Stomach (tissue), 8 donors: ENCODE measurements at regions not wholly inside any gene's neighbourhood (a gene's known extent, or its start where the extent isn't known, plus 50 kb on each side); places are given as distances from the start of the nearest gene placed in this dataset.
A peak's percentile ranks its signal among the peaks of the same experiment; 100 is the strongest.

ENCODE experiments used
- DNase-seq, 2 donors: peaks; one replicate each; pipeline versions ENCODE4 v3.0.0 to v3.0.0-alpha.2; 2013 to 2019
- H3K27ac ChIP-seq, 5 donors: fragments of 200-600 bp in 4 of 5; sonication (generic) in 4 of 5; one replicate each; pipeline ENCODE4 v1.5.1; 2013 to 2019; ENCODE audit warnings: mild to moderate bottlenecking in 1 of 5, moderate library complexity in 1 of 5
- H3K27me3 ChIP-seq, 3 donors: fragments of 200-600 bp; sonication (generic); one replicate each; pipeline ENCODE4 v1.5.1; 2017 to 2019; ENCODE audit warnings: mixed run types in 1 of 3
- H3K36me3 ChIP-seq, 4 donors: fragments of 200-600 bp; sonication (generic); 1 replicate in 3 of 4; 2 replicates in 1 of 4; pipeline ENCODE4 v1.5.1; 2016 to 2019
- H3K4me1 ChIP-seq, 4 donors: fragments of 200-600 bp; sonication (generic); one replicate each; pipeline ENCODE4 v1.5.1; 2016 to 2019
- H3K4me3 ChIP-seq, 4 donors: fragments of 200-600 bp; sonication (generic) in 3 of 4; one replicate each; pipeline ENCODE4 v1.5.1; 2016 to 2019; ENCODE audit warnings: mild to moderate bottlenecking in 1 of 4
- H3K9me3 ChIP-seq, 4 donors: fragments of 200-600 bp; sonication (generic); one replicate each; pipeline ENCODE4 v1.5.1; 2016 to 2019
- EP300 ChIP-seq: sonication (generic); formaldehyde crosslinking; IDR thresholded peaks from one replicate; pipeline ENCODE4 v1.6.1; 2017; ENCODE audit warnings: antibody characterized with exemption
- POLR2A ChIP-seq, 4 donors: fragments of 450-650 bp; IDR thresholded peaks; one replicate each; pipeline ENCODE4 v1.6.1; 2016; ENCODE audit warnings: antibody characterized with exemption in 4 of 4, control low read depth in 2 of 4, mild to moderate bottlenecking in 1 of 4, moderate library complexity in 1 of 4
- POLR2AphosphoS5 ChIP-seq, 3 donors: sonication (generic); formaldehyde crosslinking; IDR thresholded peaks; one replicate each; pipeline ENCODE4 v1.6.1; 2016; ENCODE audit warnings: antibody characterized with exemption in 3 of 3
- WGBS, 5 donors: extraction: QIAGEN DNeasy Blood & Tissue Kit in 3 of 5; methylation state at CpG; one replicate each; pipeline versions ENCODE4 v1.1.5 to v1.1.7; 2013 to 2018; 5-methylcytosine and 5-hydroxymethylcytosine counted together
- intact Hi-C: fragments of 100-400 bp; cut with DNase I; formaldehyde crosslinking; loops from one replicate; pipeline ENCODE4 v1.15.1; 2023; ENCODE audit warnings: low total_unique reads
- TF ChIP-seq, protein P1 (sequence below), 7 experiments: fragments of 450-650 bp in 4 of 7; fragments of 200-600 bp in 3 of 7; sonication (generic) in 3 of 7; IDR thresholded peaks; one replicate each; pipeline ENCODE4 v1.5.1; 2016 to 2019; ENCODE audit warnings: antibody characterized with exemption in 7 of 7, control low read depth in 2 of 7, mild to moderate bottlenecking in 1 of 7
- donor health status: healthy with polysubstance abuse.
- donor health status: Bipolar disorder and iron deficiency.
- donor health status: healthy.

DNA sequence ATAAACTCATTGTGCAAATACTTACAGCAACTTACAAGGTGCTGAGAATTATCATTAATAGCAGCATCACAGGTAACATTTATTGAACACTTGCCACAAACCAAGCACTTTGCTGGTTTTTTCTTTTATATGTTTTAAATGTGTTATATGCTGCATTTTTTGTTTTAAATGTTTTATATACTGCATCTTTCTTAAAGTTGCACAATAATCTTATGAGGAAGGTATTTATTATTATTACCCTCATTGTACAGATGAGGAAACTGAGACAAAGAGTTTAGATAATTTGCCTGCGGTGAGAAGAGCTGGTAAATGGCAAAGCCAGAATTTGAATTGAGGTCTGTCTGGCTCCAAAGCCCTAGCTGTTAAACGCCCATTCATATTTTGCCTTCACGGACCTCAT lies 52.2 kb upstream of the RIOK3 start:
- TF ChIP-seq, protein P1, sequence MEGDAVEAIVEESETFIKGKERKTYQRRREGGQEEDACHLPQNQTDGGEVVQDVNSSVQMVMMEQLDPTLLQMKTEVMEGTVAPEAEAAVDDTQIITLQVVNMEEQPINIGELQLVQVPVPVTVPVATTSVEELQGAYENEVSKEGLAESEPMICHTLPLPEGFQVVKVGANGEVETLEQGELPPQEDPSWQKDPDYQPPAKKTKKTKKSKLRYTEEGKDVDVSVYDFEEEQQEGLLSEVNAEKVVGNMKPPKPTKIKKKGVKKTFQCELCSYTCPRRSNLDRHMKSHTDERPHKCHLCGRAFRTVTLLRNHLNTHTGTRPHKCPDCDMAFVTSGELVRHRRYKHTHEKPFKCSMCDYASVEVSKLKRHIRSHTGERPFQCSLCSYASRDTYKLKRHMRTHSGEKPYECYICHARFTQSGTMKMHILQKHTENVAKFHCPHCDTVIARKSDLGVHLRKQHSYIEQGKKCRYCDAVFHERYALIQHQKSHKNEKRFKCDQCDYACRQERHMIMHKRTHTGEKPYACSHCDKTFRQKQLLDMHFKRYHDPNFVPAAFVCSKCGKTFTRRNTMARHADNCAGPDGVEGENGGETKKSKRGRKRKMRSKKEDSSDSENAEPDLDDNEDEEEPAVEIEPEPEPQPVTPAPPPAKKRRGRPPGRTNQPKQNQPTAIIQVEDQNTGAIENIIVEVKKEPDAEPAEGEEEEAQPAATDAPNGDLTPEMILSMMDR (IDR thresholded peaks at IDR 0.05) = no peak
- no peak for TF ChIP-seq EP300
- no peak for TF ChIP-seq POLR2AphosphoS5 (IDR thresholded peaks at IDR 0.05)
- no peak for TF ChIP-seq POLR2A (IDR thresholded peaks at IDR 0.05)
- Histone ChIP-seq H3K27me3 (no peaks in the 10 kb centered on the region), H3K9me3 (no peaks in the 10 kb centered on the region), H3K36me3 (peaks cover 0 to 3% (median 0%) of the 10 kb centered on the region in 4 donors), H3K4me3 (no peak overlapping the region), H3K4me1 (peaks cover 0 to 16% (median 6%) of the 10 kb centered on the region in 4 donors), H3K27ac (no peak overlapping the region)
- no peak for DNase-seq
- intact Hi-C loops = no loop called here
- 76 to 86% (median 85%) methylated on average over 3 of the region's 3 CpGs for WGBS, 5 donors

- DNase-seq = peak; percentile 56 to 83
- intact Hi-C loops = no loop called here
These were observed 51.4 kb upstream of the RIOK3 start for GRCh38 chr18:23401400-23402347.

More at GRCh38 chr18:23401400-23402347, 51.4 kb upstream of the RIOK3 start:
- H3K36me3 ChIP-seq = peaks cover 0 to 3% (median 0%) of the 10 kb centered on the region in 4 donors
- peak in 2 of 3 donors; percentile 7 to 32 for TF ChIP-seq POLR2AphosphoS5 (IDR thresholded peaks at IDR 0.05)
- TF ChIP-seq, protein P1 (IDR thresholded peaks at IDR 0.05) = no peak
- no peaks in the 10 kb centered on the region for H3K9me3 ChIP-seq
- H3K27ac ChIP-seq = no peak overlapping the region
- WGBS, 5 donors = 65 to 74% (median 72%) methylated on average over 10 of the region's 10 CpGs
- H3K4me3 ChIP-seq = no peak overlapping the region
- H3K4me1 ChIP-seq = peaks cover 0 to 16% (median 6%) of the 10 kb centered on the region in 4 donors
- H3K27me3 ChIP-seq = no peaks in the 10 kb centered on the region
